Immature natural killer cell (primary cell): ENCODE measurements at regions not wholly inside any gene's neighbourhood (a gene's known extent, or its start where the extent isn't known, plus 50 kb on each side); places are given as distances from the start of the nearest gene placed in this dataset.
"Not testable (repeated sequence)": the region's sequence is repeated elsewhere in the genome, so short reads cannot be mapped to it uniquely, and the experiment has no call there.

Experiments used
- DNase-seq, 3 donors: peaks; one replicate each; pipeline ENCODE4 v3.0.0; 2022; ENCODE audit warnings: mixed read lengths in 1 of 3
- H3K27ac Mint-ChIP-seq, 6 donors: one replicate each; pipeline ENCODE4 v1.8.0; 2020; ENCODE audit warnings: mixed read lengths in 6 of 6, mild to moderate bottlenecking in 5 of 6, inconsistent platforms in 4 of 6, moderate library complexity in 3 of 6
- H3K27me3 Mint-ChIP-seq, 3 donors: one replicate each; pipeline ENCODE4 v1.8.0; 2020 to 2021; ENCODE audit warnings: low read depth in 3 of 3, mild to moderate bottlenecking in 3 of 3, mixed read lengths in 3 of 3, moderate library complexity in 3 of 3, inconsistent platforms in 1 of 3
- H3K36me3 Mint-ChIP-seq, 3 donors: one replicate each; pipeline ENCODE4 v1.8.0; 2020; ENCODE audit warnings: mixed read lengths in 3 of 3, inconsistent platforms in 2 of 3, mild to moderate bottlenecking in 2 of 3
- H3K4me1 Mint-ChIP-seq, 2 donors: one replicate each; pipeline ENCODE4 v1.8.0; 2020; ENCODE audit warnings: inconsistent platforms in 2 of 2, mild to moderate bottlenecking in 2 of 2, mixed read lengths in 2 of 2, moderate library complexity in 1 of 2
- H3K4me3 Mint-ChIP-seq, 5 donors: one replicate each; pipeline ENCODE4 v1.8.0; 2020; ENCODE audit warnings: mild to moderate bottlenecking in 5 of 5, mixed read lengths in 5 of 5, inconsistent platforms in 3 of 5, moderate library complexity in 3 of 5
- H3K9me3 Mint-ChIP-seq, 6 donors: one replicate each; pipeline ENCODE4 v1.8.0; 2020; ENCODE audit warnings: mild to moderate bottlenecking in 6 of 6, mixed read lengths in 6 of 6, inconsistent platforms in 4 of 6, moderate library complexity in 3 of 6

- no peak for DNase-seq
- H3K9me3 Mint-ChIP-seq = peaks cover 0 to 8% (median 0%) of the 10 kb centered on the region in 6 donors
- no peaks in the 10 kb centered on the region for H3K36me3 Mint-ChIP-seq
- peaks cover 2 to 4% (median 2%) of the 10 kb centered on the region in 3 donors for H3K27me3 Mint-ChIP-seq
- H3K4me1 Mint-ChIP-seq = peaks cover 0 to 10% of the 10 kb centered on the region in 2 donors
- H3K4me3 Mint-ChIP-seq = no peak overlapping the region
- no peak overlapping the region for H3K27ac Mint-ChIP-seq
These were observed 169.9 kb downstream of the CPE start for GRCh38 chr4:165548702-165549101.

- H3K36me3 Mint-ChIP-seq = no peaks in the 10 kb centered on the region
- no peak for DNase-seq
- no peak overlapping the region for H3K4me3 Mint-ChIP-seq
- no peak overlapping the region for H3K27ac Mint-ChIP-seq
- peaks cover 0 to 2% (median 0%) of the 10 kb centered on the region in 3 donors for H3K27me3 Mint-ChIP-seq
- no peaks in the 10 kb centered on the region for H3K4me1 Mint-ChIP-seq
- H3K9me3 Mint-ChIP-seq = peaks cover 0 to 10% (median 0%) of the 10 kb centered on the region in 6 donors
These were observed 174.5 kb downstream of the CPE start for GRCh38 chr4:165553221-165553810.

DNA sequence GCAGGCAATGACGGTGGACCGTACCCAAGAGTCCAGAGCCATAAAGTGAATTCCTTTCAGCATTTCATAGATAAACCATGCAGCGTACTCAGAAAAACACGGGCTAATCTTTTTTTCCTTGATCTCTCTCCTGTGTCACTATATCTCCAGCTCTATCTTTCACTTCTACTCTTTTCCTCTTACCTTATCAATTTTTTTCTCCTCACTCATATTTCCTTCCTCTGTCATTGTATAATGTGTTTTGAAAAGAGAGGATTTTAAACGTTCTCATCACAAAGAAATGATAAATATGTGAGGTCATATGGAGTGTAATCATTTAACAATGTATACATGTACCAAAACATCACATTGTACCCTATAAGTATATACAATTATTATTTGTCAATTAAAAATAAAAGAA is 176.5 kb downstream of the CPE start:
- peaks cover 0 to 11% (median under 1%) of the 10 kb centered on the region in 6 donors for H3K9me3 Mint-ChIP-seq
- H3K4me1 Mint-ChIP-seq = no peaks in the 10 kb centered on the region
- DNase-seq = no peak
- H3K27me3 Mint-ChIP-seq = peaks cover 0 to 1% (median 0%) of the 10 kb centered on the region in 3 donors
- H3K27ac Mint-ChIP-seq = no peak overlapping the region
- no peaks in the 10 kb centered on the region for H3K36me3 Mint-ChIP-seq
- no peak overlapping the region for H3K4me3 Mint-ChIP-seq

DNA sequence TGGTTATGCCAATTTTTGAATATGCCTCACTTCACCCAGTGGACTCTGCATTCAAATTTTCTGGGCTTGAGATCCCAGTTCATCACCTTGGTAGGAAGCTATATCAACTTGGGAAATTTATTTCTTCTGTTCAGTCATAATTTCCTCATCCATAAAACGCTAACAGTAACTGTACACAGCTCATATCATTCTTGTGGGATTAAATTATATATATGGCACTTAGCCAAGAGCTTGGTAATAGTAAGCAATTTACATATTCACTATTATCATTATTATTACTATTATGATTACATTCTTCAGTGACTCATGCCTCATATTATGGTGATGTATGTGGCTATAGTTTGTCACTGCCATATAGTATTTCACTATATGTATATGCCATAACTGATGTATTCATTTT is 177.6 kb downstream of the CPE start:
- H3K36me3 Mint-ChIP-seq = no peaks in the 10 kb centered on the region
- peaks cover 0 to 11% (median 2%) of the 10 kb centered on the region in 6 donors for H3K9me3 Mint-ChIP-seq
- no peak overlapping the region for H3K27ac Mint-ChIP-seq
- H3K27me3 Mint-ChIP-seq = peaks cover 0 to 1% (median 0%) of the 10 kb centered on the region in 3 donors
- no peak overlapping the region for H3K4me3 Mint-ChIP-seq
- no peaks in the 10 kb centered on the region for H3K4me1 Mint-ChIP-seq
- DNase-seq = no peak

- Mint-ChIP-seq H3K27me3 (peaks cover 0 to 7% (median 1%) of the 10 kb centered on the region in 3 donors), H3K27ac (no peak overlapping the region), H3K4me1 (no peaks in the 10 kb centered on the region), H3K36me3 (no peaks in the 10 kb centered on the region), H3K4me3 (no peak overlapping the region), H3K9me3 (peaks cover 0 to 8% (median 6%) of the 10 kb centered on the region in 6 donors)
- no peak for DNase-seq
These were observed 182.1 kb downstream of the CPE start for GRCh38 chr4:165560941-165561340.

DNA sequence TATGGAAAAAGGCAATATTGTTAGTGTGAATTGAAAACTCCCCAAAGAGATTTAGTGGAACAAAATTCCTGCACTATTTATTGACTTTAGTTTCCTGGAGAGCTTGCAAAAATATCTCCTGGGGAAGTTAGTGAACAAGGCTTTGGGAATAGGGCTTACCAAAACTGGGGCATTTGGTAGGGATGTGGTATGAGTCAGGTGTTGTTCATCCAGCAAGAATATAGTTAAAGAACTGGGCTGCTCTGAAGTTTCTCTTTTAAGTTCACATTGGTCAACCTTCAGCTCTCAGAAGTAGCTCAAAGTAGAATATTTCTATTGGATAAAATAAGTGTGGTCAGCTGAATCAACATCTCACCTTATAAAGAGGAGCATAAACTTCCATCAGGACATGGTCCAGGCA is 185.0 kb downstream of the CPE start:
- no peak for DNase-seq
- H3K4me1 Mint-ChIP-seq = no peaks in the 10 kb centered on the region
- no peaks in the 10 kb centered on the region for H3K36me3 Mint-ChIP-seq
- peaks cover 0 to 7% (median 0%) of the 10 kb centered on the region in 3 donors for H3K27me3 Mint-ChIP-seq
- peaks cover 0 to 12% (median 7%) of the 10 kb centered on the region in 6 donors for H3K9me3 Mint-ChIP-seq
- H3K27ac Mint-ChIP-seq = no peak overlapping the region
- no peak overlapping the region for H3K4me3 Mint-ChIP-seq

GRCh38 chr4:165569031-165569430 is 190.2 kb downstream of the CPE start:
- DNase-seq = no peak
- no peak overlapping the region for H3K4me3 Mint-ChIP-seq
- H3K4me1 Mint-ChIP-seq = no peaks in the 10 kb centered on the region
- peaks cover 0 to 5% (median 0%) of the 10 kb centered on the region in 3 donors for H3K27me3 Mint-ChIP-seq
- H3K27ac Mint-ChIP-seq = no peak overlapping the region
- peaks cover 0 to 17% (median 7%) of the 10 kb centered on the region in 6 donors for H3K9me3 Mint-ChIP-seq
- H3K36me3 Mint-ChIP-seq = peaks cover 0 to 3% (median 0%) of the 10 kb centered on the region in 3 donors

DNA sequence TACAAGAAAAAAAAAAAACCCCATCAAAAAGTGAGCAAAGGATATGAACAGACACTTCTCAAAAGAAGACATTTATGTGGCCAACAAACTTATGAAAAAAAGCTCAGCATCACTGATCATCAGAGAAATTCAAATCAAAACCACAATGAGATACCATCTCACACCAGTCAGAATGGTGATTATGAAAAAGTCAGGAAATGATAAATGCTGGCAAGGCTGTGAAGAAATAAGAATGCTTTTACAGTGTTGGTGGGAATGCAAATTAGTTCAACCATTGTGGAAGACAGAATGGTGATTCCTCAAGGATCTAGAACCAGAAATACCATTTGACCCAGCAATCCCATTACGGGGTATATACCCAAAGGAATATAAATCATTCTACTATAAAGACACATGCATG is 192.7 kb downstream of the CPE start:
- not testable (repeated sequence) for H3K4me3 Mint-ChIP-seq, DNase-seq, H3K27me3 Mint-ChIP-seq, H3K27ac Mint-ChIP-seq, H3K9me3 Mint-ChIP-seq, H3K4me1 Mint-ChIP-seq, H3K36me3 Mint-ChIP-seq

GRCh38 chr4:165580351-165580905 is 201.6 kb downstream of the CPE start:
- Mint-ChIP-seq H3K4me1 (no peaks in the 10 kb centered on the region), H3K9me3 (peaks cover 2 to 10% (median 3%) of the 10 kb centered on the region in 6 donors), H3K36me3 (no peaks in the 10 kb centered on the region), H3K4me3 (no peak overlapping the region), H3K27ac (no peak overlapping the region), H3K27me3 (peaks cover 0 to 5% (median 0%) of the 10 kb centered on the region in 3 donors)
- DNase-seq = no peak

- Mint-ChIP-seq H3K36me3 (no peaks in the 10 kb centered on the region), H3K4me3 (no peak overlapping the region), H3K27ac (no peak overlapping the region), H3K9me3 (peaks cover 1 to 19% (median 7%) of the 10 kb centered on the region in 6 donors), H3K4me1 (no peaks in the 10 kb centered on the region), H3K27me3 (peaks cover 0 to 5% (median 0%) of the 10 kb centered on the region in 3 donors)
- DNase-seq = no peak
These were observed 204.5 kb downstream of the CPE start for GRCh38 chr4:165583341-165583740.

- H3K27me3 Mint-ChIP-seq = peaks cover 0 to 5% (median 2%) of the 10 kb centered on the region in 3 donors
- H3K36me3 Mint-ChIP-seq = no peaks in the 10 kb centered on the region
- H3K4me1 Mint-ChIP-seq = no peaks in the 10 kb centered on the region
- H3K9me3 Mint-ChIP-seq = peaks cover 2 to 18% (median 7%) of the 10 kb centered on the region in 6 donors
- no peak overlapping the region for H3K4me3 Mint-ChIP-seq
- no peak for DNase-seq
- no peak overlapping the region for H3K27ac Mint-ChIP-seq
These were observed 206.1 kb downstream of the CPE start for GRCh38 chr4:165584916-165585315.

GRCh38 chr4:165588534-165589315 is 209.9 kb downstream of the CPE start:
- no peaks in the 10 kb centered on the region for H3K36me3 Mint-ChIP-seq
- DNase-seq = no peak
- H3K9me3 Mint-ChIP-seq = peaks cover 2 to 18% (median 10%) of the 10 kb centered on the region in 6 donors
- H3K4me3 Mint-ChIP-seq = no peak overlapping the region
- no peaks in the 10 kb centered on the region for H3K4me1 Mint-ChIP-seq
- peaks cover 0 to 6% (median 2%) of the 10 kb centered on the region in 3 donors for H3K27me3 Mint-ChIP-seq
- H3K27ac Mint-ChIP-seq = no peak overlapping the region

- no peak for DNase-seq
- Mint-ChIP-seq H3K36me3 (no peaks in the 10 kb centered on the region), H3K9me3 (peaks cover 2 to 18% (median 7%) of the 10 kb centered on the region in 6 donors), H3K4me3 (no peak overlapping the region), H3K4me1 (no peaks in the 10 kb centered on the region), H3K27me3 (peaks cover 0 to 6% (median 2%) of the 10 kb centered on the region in 3 donors), H3K27ac (no peak overlapping the region)
These were observed 213.6 kb downstream of the CPE start for GRCh38 chr4:165592386-165592785.
